ENCODE measurements at regions not wholly inside any gene's neighbourhood (a gene's known extent, or its start where the extent isn't known, plus 50 kb on each side); places are given as distances from the start of the nearest gene placed in this dataset.

DNA sequence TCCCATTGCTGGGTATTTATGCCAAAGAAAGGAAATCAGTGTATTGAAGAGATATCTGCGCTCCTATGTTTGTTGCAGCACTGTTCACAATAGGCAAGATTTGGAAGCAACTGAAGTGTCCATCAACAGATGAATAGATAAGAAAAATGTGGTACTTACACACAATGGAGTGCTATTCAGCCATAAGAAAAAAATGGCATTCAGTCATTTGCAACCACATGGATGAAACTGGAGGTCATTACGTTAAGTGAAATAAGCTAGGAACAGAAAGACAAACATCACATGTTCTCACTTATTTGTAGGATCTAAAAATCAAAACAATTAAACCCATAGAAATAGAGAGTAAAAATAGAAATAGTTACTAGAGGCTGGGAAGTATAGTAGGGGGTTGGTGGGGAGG is 1133.1 kb upstream of the ACO1 start:
- TF ChIP-seq, protein P1, sequence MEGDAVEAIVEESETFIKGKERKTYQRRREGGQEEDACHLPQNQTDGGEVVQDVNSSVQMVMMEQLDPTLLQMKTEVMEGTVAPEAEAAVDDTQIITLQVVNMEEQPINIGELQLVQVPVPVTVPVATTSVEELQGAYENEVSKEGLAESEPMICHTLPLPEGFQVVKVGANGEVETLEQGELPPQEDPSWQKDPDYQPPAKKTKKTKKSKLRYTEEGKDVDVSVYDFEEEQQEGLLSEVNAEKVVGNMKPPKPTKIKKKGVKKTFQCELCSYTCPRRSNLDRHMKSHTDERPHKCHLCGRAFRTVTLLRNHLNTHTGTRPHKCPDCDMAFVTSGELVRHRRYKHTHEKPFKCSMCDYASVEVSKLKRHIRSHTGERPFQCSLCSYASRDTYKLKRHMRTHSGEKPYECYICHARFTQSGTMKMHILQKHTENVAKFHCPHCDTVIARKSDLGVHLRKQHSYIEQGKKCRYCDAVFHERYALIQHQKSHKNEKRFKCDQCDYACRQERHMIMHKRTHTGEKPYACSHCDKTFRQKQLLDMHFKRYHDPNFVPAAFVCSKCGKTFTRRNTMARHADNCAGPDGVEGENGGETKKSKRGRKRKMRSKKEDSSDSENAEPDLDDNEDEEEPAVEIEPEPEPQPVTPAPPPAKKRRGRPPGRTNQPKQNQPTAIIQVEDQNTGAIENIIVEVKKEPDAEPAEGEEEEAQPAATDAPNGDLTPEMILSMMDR (IDR thresholded peaks at IDR 0.05 in 2 of 3, conservative IDR thresholded peaks at IDR 0.05 in 1 of 3; ENCODE audit: borderline replicate concordance in 1 of 3, insufficient read depth in 1 of 3, low read depth in 2 of 3, low read length in 2 of 3), result no peak
- no peak for TF ChIP-seq ZNF274 (IDR thresholded peaks at IDR 0.05; ENCODE audit: low read depth, low read length)
- TF ChIP-seq TCF7L2 (IDR thresholded peaks at IDR 0.05; ENCODE audit: borderline replicate concordance, extremely low read depth, insufficient read depth, insufficient read length), result no peak
- TF ChIP-seq RAD21 (IDR thresholded peaks at IDR 0.05; ENCODE audit: low read depth), result no peak
